CD4-positive, alpha-beta T cell (primary cell): ENCODE measurements at regions not wholly inside any gene's neighbourhood (a gene's known extent, or its start where the extent isn't known, plus 50 kb on each side); places are given as distances from the start of the nearest gene placed in this dataset.

Experiments used
- ATAC-seq: fragments of 200-7000 bp; cut with Tn5 transposase; one replicate; pipeline ENCODE4 v1.10.0; 2022; ENCODE audit warnings: mild to moderate bottlenecking; ENCODE audit not compliant: poor library complexity
- CTCF ChIA-PET: fragments of 350-600 bp; sonication (Branson Sonifier 250); formaldehyde crosslinking; loops from one replicate; lab custom pipeline; 2021; ENCODE audit warnings: antibody characterized with exemption, inconsistent platforms; lab: Charles Lee
- POLR2A ChIA-PET: fragments of 350-600 bp; sonication (Branson Sonifier 250); formaldehyde crosslinking; loops from one replicate; lab custom pipeline; 2021; ENCODE audit warnings: antibody characterized with exemption, inconsistent platforms; lab: Charles Lee
- DNase-seq, 14 experiments: peaks; one replicate each; pipeline ENCODE4 v3.0.0-alpha.2; 2013 to 2020; ENCODE audit warnings: mixed read lengths in 2 of 14
- H3K27ac ChIP-seq, 2 donors: one replicate each; pipeline versions ENCODE4 v1.5.1 to v1.7.0; 2013; ENCODE audit warnings: low read length in 2 of 2, low read depth in 1 of 2, mild to moderate bottlenecking in 1 of 2
- H3K27me3 ChIP-seq, 2 experiments: 1 replicate in 1 of 2; 2 replicates in 1 of 2; pipeline versions ENCODE4 v1.6.1 to v1.7.0; 2013; ENCODE audit warnings: low read length in 2 of 2, control low read depth in 1 of 2, mild to moderate bottlenecking in 1 of 2, moderate library complexity in 1 of 2; ENCODE audit not compliant: insufficient read depth in 2 of 2, control insufficient read depth in 1 of 2
- H3K36me3 ChIP-seq: one replicate; pipeline ENCODE4 v1.6.1; 2013; ENCODE audit warnings: low read length, control low read depth; ENCODE audit not compliant: insufficient read depth
- H3K4me1 ChIP-seq: one replicate; pipeline ENCODE4 v1.6.1; 2013; ENCODE audit warnings: low read length, control low read depth; ENCODE audit not compliant: insufficient read depth
- H3K4me3 ChIP-seq: one replicate; pipeline ENCODE4 v1.5.1; 2013; ENCODE audit warnings: mild to moderate bottlenecking, low read length, moderate library complexity
- H3K9me3 ChIP-seq, 2 experiments: 1 replicate in 1 of 2; 2 replicates in 1 of 2; pipeline versions ENCODE4 v1.6.1 to v1.7.0; 2013; ENCODE audit warnings: low read length in 2 of 2, mild to moderate bottlenecking in 2 of 2, control low read depth in 1 of 2, moderate library complexity in 1 of 2; ENCODE audit not compliant: control insufficient read depth in 1 of 2, insufficient read depth in 1 of 2
- H3K27ac Mint-ChIP-seq: one replicate; pipeline ENCODE4 v1.8.0; 2020; ENCODE audit warnings: mixed read lengths
- H3K27me3 Mint-ChIP-seq: one replicate; pipeline ENCODE4 v1.8.0; 2021; ENCODE audit warnings: mixed read lengths
- H3K36me3 Mint-ChIP-seq: one replicate; pipeline ENCODE4 v1.8.0; 2021; ENCODE audit warnings: low read depth, mixed read lengths
- H3K4me1 Mint-ChIP-seq: one replicate; pipeline ENCODE4 v1.8.0; 2021; ENCODE audit warnings: low read depth, mixed read lengths
- H3K4me3 Mint-ChIP-seq: one replicate; pipeline ENCODE4 v1.8.0; 2020; ENCODE audit warnings: mild to moderate bottlenecking, mixed read lengths
- H3K9me3 Mint-ChIP-seq: one replicate; pipeline ENCODE4 v1.8.0; 2020; ENCODE audit warnings: mixed read lengths
- intact Hi-C, 2 experiments: fragments of 100-400 bp; cut with DNase I in 1 of 2; cut with micrococcal nuclease in 1 of 2; formaldehyde crosslinking; loops; one replicate each; pipeline versions ENCODE4 v1.15.1 to v1.9.0; 2023 to 2025; cut with DNase I, micrococcal nuclease
- TF ChIP-seq, protein P1 (sequence below): fragments of 200-600 bp; IDR thresholded peaks from one replicate; pipeline ENCODE4 v1.8.0; 2022; ENCODE audit warnings: antibody characterized with exemption, mild to moderate bottlenecking

DNA sequence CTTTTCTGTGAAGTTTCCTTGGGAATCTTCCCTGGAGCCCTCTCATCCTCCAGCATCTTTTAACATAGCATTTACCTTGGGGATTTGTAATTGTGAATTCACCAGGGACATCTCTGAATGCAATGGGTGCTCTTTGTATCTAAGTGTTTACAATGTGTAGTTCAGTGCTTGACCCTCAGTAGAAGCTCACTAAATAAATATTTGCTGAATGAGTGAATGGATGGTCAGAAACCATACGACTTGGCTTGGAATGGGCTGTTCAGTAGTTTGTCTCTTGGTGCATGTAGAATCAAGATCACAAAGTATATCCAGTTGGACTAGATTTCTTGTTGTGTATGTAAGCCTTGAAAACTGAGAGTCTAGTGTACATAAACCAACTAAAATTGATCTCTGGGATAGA, 81.8 kb upstream of the MEF2C start:
- intact Hi-C loops: no loop called here
- Mint-ChIP-seq H3K4me3 (no peak overlapping the region), H3K36me3 (no peaks in the 10 kb centered on the region), H3K27me3 (no peaks in the 10 kb centered on the region), H3K27ac (no peak overlapping the region), H3K9me3 (no peaks in the 10 kb centered on the region), H3K4me1 (no peaks in the 10 kb centered on the region)
- ChIA-PET CTCF (no interaction called here), POLR2A (no interaction called here)
- TF ChIP-seq, protein P1, sequence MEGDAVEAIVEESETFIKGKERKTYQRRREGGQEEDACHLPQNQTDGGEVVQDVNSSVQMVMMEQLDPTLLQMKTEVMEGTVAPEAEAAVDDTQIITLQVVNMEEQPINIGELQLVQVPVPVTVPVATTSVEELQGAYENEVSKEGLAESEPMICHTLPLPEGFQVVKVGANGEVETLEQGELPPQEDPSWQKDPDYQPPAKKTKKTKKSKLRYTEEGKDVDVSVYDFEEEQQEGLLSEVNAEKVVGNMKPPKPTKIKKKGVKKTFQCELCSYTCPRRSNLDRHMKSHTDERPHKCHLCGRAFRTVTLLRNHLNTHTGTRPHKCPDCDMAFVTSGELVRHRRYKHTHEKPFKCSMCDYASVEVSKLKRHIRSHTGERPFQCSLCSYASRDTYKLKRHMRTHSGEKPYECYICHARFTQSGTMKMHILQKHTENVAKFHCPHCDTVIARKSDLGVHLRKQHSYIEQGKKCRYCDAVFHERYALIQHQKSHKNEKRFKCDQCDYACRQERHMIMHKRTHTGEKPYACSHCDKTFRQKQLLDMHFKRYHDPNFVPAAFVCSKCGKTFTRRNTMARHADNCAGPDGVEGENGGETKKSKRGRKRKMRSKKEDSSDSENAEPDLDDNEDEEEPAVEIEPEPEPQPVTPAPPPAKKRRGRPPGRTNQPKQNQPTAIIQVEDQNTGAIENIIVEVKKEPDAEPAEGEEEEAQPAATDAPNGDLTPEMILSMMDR: no peak
- H3K36me3 ChIP-seq: no peaks in the 10 kb centered on the region
- H3K27ac ChIP-seq: no peak overlapping the region
- DNase-seq: no peak
- no peak overlapping the region for H3K4me3 ChIP-seq
- H3K27me3 ChIP-seq: no peaks in the 10 kb centered on the region
- no peak for ATAC-seq
- H3K9me3 ChIP-seq: no peaks in the 10 kb centered on the region
- no peaks in the 10 kb centered on the region for H3K4me1 ChIP-seq

DNA sequence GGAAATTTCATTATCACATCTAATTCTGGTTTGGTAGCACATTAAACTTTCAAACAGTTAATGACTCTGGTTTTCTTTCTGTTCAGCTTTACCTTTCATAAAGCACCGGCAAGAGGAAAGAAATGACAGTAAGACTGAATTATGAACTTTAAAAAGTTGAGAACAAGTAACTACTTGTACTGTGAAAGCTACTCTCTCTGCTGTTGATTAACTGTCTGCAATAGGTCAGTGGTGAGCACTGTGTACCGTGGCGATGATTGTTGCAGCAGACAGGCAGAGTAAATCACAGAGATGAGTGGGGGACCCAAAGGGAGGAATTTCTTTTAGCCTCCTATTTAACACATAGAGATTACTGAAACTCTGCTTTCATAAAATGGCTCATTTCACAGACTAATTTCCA, 74.0 kb upstream of the MEF2C start:
- CTCF ChIA-PET: no interaction called here
- Histone ChIP-seq H3K27me3 (no peaks in the 10 kb centered on the region), H3K36me3 (no peaks in the 10 kb centered on the region), H3K4me1 (no peaks in the 10 kb centered on the region), H3K4me3 (no peak overlapping the region), H3K27ac (no peak overlapping the region), H3K9me3 (no peaks in the 10 kb centered on the region)
- H3K36me3 Mint-ChIP-seq: no peaks in the 10 kb centered on the region
- TF ChIP-seq, protein P1: no peak
- DNase-seq (no peak), ATAC-seq (no peak)
- H3K9me3 Mint-ChIP-seq: no peaks in the 10 kb centered on the region
- no peak overlapping the region for H3K27ac Mint-ChIP-seq
- intact Hi-C loops: no loop called here
- H3K4me3 Mint-ChIP-seq: no peak overlapping the region
- POLR2A ChIA-PET: no interaction called here
- no peaks in the 10 kb centered on the region for H3K4me1 Mint-ChIP-seq
- H3K27me3 Mint-ChIP-seq: peaks cover 5% of the 10 kb centered on the region

DNA sequence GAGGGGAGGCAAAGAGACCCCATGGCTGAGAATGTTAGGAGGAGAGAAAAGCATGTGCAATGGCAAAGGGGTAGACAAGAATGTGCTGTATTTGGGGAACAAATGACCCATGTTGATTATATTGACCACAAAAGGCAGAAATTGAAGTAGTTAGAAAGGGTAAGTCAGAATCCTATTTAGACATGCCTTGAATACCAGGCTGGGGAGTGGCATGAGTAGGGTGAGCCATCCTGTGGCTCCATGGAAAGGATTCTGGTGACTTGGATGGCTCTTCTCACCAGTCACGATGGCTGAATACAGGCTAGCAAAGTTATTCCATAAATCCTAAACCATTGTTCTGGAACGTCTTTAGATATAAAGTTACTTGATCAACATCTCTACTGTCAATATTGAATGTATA, 73.4 kb upstream of the MEF2C start:
- Mint-ChIP-seq H3K4me1 (no peaks in the 10 kb centered on the region), H3K27ac (no peak overlapping the region), H3K4me3 (no peak overlapping the region), H3K9me3 (no peaks in the 10 kb centered on the region), H3K27me3 (peaks cover 5% of the 10 kb centered on the region), H3K36me3 (no peaks in the 10 kb centered on the region)
- ChIA-PET CTCF (no interaction called here), POLR2A (no interaction called here)
- Histone ChIP-seq H3K4me3 (no peak overlapping the region), H3K4me1 (no peaks in the 10 kb centered on the region), H3K36me3 (no peaks in the 10 kb centered on the region), H3K9me3 (no peaks in the 10 kb centered on the region), H3K27ac (no peak overlapping the region), H3K27me3 (no peaks in the 10 kb centered on the region)
- DNase-seq (no peak), ATAC-seq (no peak)
- intact Hi-C loops: no loop called here
- TF ChIP-seq, protein P1: no peak
